Right ventricle myocardium inferior (tissue), 1 donor: ENCODE measurements at regions not wholly inside any gene's neighbourhood (a gene's known extent, or its start where the extent isn't known, plus 50 kb on each side); places are given as distances from the start of the nearest gene placed in this dataset.
"Not testable (repeated sequence)": the region's sequence is repeated elsewhere in the genome, so short reads cannot be mapped to it uniquely, and the experiment has no call there.

Experiments used
- ATAC-seq: fragments of 200-7000 bp; cut with Tn5 transposase; one replicate; pipeline ENCODE4 v1.9.1; 2020; ENCODE audit warnings: mild to moderate bottlenecking, moderate library complexity
- DNase-seq: peaks from one replicate; pipeline ENCODE4 v3.0.0; 2021; ENCODE audit errors: missing footprints
- intact Hi-C: fragments of 100-400 bp; cut with DNase I; formaldehyde crosslinking; loops from one replicate; pipeline ENCODE4 v1.11.0; 2022
- donor health status: DM: no; HTN: yes; CAD: no; lungs with severe emphysema.

GRCh38 chr13:69292789-69293425, 814.7 kb upstream of the ATXN8OS start:
- intact Hi-C loops, result no loop called here
- no peak for ATAC-seq

GRCh38 chr13:69291292-69291906, 816.2 kb upstream of the ATXN8OS start:
- no peak for ATAC-seq
- intact Hi-C loops, result no loop called here

More at GRCh38 chr13:69292789-69293425, 814.7 kb upstream of the ATXN8OS start:
- no peak for DNase-seq

GRCh38 chr13:69288026-69288425, 819.6 kb upstream of the ATXN8OS start:
- intact Hi-C loops, result no loop called here
- DNase-seq (no peak), ATAC-seq (no peak)

More at GRCh38 chr13:69291292-69291906, 816.2 kb upstream of the ATXN8OS start:
- DNase-seq, result no peak

- no peak for ATAC-seq
- intact Hi-C loops, result no loop called here
- no peak for DNase-seq
Measured at GRCh38 chr13:69287050-69287698, 820.5 kb upstream of the ATXN8OS start.

- DNase-seq, result no peak
- intact Hi-C loops, result no loop called here
- no peak for ATAC-seq
Measured at GRCh38 chr13:69283837-69284236, 823.8 kb upstream of the ATXN8OS start.

- no peak for DNase-seq
- no peak for ATAC-seq
- intact Hi-C loops, result no loop called here
Measured at GRCh38 chr13:69283301-69283700, 824.3 kb upstream of the ATXN8OS start.

- intact Hi-C loops, result no loop called here
- no peak for DNase-seq
- no peak for ATAC-seq
Measured at GRCh38 chr13:69280399-69280798, 827.2 kb upstream of the ATXN8OS start.

- no peak for DNase-seq
- intact Hi-C loops, result no loop called here
- ATAC-seq, result no peak
Measured at GRCh38 chr13:69279213-69279612, 828.4 kb upstream of the ATXN8OS start.

GRCh38 chr13:69274231-69274630, 833.4 kb upstream of the ATXN8OS start:
- ATAC-seq (no peak), DNase-seq (no peak)
- intact Hi-C loops, result no loop called here

- ATAC-seq (no peak), DNase-seq (peak; percentile 52)
- intact Hi-C loops, result no loop called here
Measured at GRCh38 chr13:69264362-69265334, 843.0 kb upstream of the ATXN8OS start.

- DNase-seq (no peak), ATAC-seq (no peak)
- intact Hi-C loops, result no loop called here
Measured at GRCh38 chr13:69243366-69243765, 864.3 kb upstream of the ATXN8OS start.

- intact Hi-C loops, result no loop called here
- no peak for ATAC-seq
- no peak for DNase-seq
Measured at GRCh38 chr13:69234171-69234570, 873.5 kb upstream of the ATXN8OS start.

- intact Hi-C loops, result no loop called here
- DNase-seq (no peak), ATAC-seq (no peak)
Measured at GRCh38 chr13:69226427-69226826, 881.2 kb upstream of the ATXN8OS start.

- ATAC-seq, intact Hi-C loops: not testable (repeated sequence)
- peak; percentile 17 for DNase-seq
Measured at GRCh38 chr13:69221633-69222498, 885.8 kb upstream of the ATXN8OS start.

GRCh38 chr13:69213396-69213795, 894.2 kb upstream of the ATXN8OS start:
- ATAC-seq (no peak), DNase-seq (no peak)
- intact Hi-C loops, result no loop called here

GRCh38 chr13:69204620-69205019, 903.0 kb upstream of the ATXN8OS start:
- ATAC-seq (no peak), DNase-seq (no peak)
- intact Hi-C loops, result no loop called here

GRCh38 chr13:69202996-69203395, 904.6 kb upstream of the ATXN8OS start:
- intact Hi-C loops, result loop anchor here (1.0 kb wide), 1 partner anchor 8 kb away; no protein-coding TSS in a partner anchor

GRCh38 chr13:69199664-69200063, 908.0 kb upstream of the ATXN8OS start:
- ATAC-seq (no peak), DNase-seq (no peak)
- intact Hi-C loops, result no loop called here

More at GRCh38 chr13:69202996-69203395, 904.6 kb upstream of the ATXN8OS start:
- no peak for DNase-seq
- ATAC-seq, result no peak
